K562 (cell line): ENCODE measurements at regions not wholly inside any gene's neighbourhood (a gene's known extent, or its start where the extent isn't known, plus 50 kb on each side); places are given as distances from the start of the nearest gene placed in this dataset.
"Not testable (repeated sequence)": the region's sequence is repeated elsewhere in the genome, so short reads cannot be mapped to it uniquely, and the experiment has no call there.

Experiments used
- ATAC-seq: fragments of 200-7000 bp; cut with Tn5 transposase; 3 replicates; pipeline ENCODE4 v1.9.1; 2020; ENCODE audit warnings: moderate library complexity
- BruUV-seq: library from RNA; stranded (reverse); fragments of 400-500 nt; replicated peaks from 2 replicates; lab custom pipeline; 2021; lab: Mats Ljungman, UMichigan
- CTCF ChIA-PET: fragments of 300-600 bp; formaldehyde crosslinking; extraction: SDS; loops from one replicate; lab custom pipeline; 2021; ENCODE audit warnings: low intra/inter-chr PET ratio; lab: Yijun Ruan, JAX
- POLR2A ChIA-PET: fragments of 300-600, 350-650 bp; sonication (Branson Sonifier 250); formaldehyde crosslinking; extraction: SDS; loops from one replicate; lab custom pipeline; 2021; ENCODE audit warnings: antibody characterized with exemption, inconsistent platforms; lab: Yijun Ruan, JAX
- DNase-seq, 4 experiments: peaks; one replicate each; pipeline versions ENCODE4 v3.0.0 to v3.0.0-alpha.2; 2011 to 2018; ENCODE audit warnings: low spot score in 3 of 4, mixed read lengths in 3 of 4; ENCODE audit errors: extremely low read depth in 1 of 4
- FAIRE-seq: peaks from 2 replicates; lab custom pipeline; 2011; peaks lifted over from hg19 to GRCh38; lab: Jason Lieb, UNC
- H2AFZ ChIP-seq: 2 replicates; pipeline ENCODE4 v1.6.0; 2011; ENCODE audit warnings: low read depth, low read length, control low read depth, inconsistent platforms
- H3K27ac ChIP-seq: fragments of 200-600 bp; 3 replicates; pipeline ENCODE4 v1.8.0; 2011; ENCODE audit warnings: low read depth, mild to moderate bottlenecking, control low read depth, inconsistent platforms, low read length, moderate library complexity, mixed read lengths; ENCODE audit errors: extremely low read depth
- H3K27me3 ChIP-seq, 2 experiments: fragments of 300-600 bp in 1 of 2; 2 replicates in 1 of 2; 3 replicates in 1 of 2; pipeline versions ENCODE4 v1.6.0 to v1.8.0; 2011; ENCODE audit warnings: inconsistent platforms in 2 of 2, low read length in 2 of 2, mild to moderate bottlenecking in 1 of 2, mixed read lengths in 1 of 2, moderate library complexity in 1 of 2; ENCODE audit not compliant: control insufficient read depth in 2 of 2, insufficient read depth in 2 of 2
- H3K36me3 ChIP-seq: fragments of 300-600 bp; 3 replicates; pipeline ENCODE4 v1.8.0; 2011; ENCODE audit warnings: mild to moderate bottlenecking, low read length, inconsistent platforms; ENCODE audit not compliant: control insufficient read depth, insufficient read depth
- H3K4me1 ChIP-seq, 2 experiments: fragments of 200-600 bp in 1 of 2; replicated peaks in 1 of 2; 2 replicates in 1 of 2; 3 replicates in 1 of 2; pipeline versions ENCODE4 v1.5.1 to v1.8.0; 2011; ENCODE audit warnings: inconsistent platforms in 2 of 2, low read length in 2 of 2, mild to moderate bottlenecking in 1 of 2, mixed read lengths in 1 of 2, moderate library complexity in 1 of 2; ENCODE audit not compliant: control insufficient read depth in 2 of 2, insufficient read depth in 2 of 2
- H3K4me2 ChIP-seq: 2 replicates; pipeline ENCODE4 v1.6.1; 2011; ENCODE audit warnings: low read length, control low read depth, inconsistent platforms, mixed read lengths; ENCODE audit not compliant: insufficient read depth
- H3K4me3 ChIP-seq: fragments of 200-600 bp; sonication (generic), shearing (Covaris generic); 2 replicates; pipeline ENCODE4 v1.5.1; 2016; ENCODE audit warnings: control low read depth, inconsistent platforms
- H3K79me2 ChIP-seq: fragments of 200-600 bp; 3 replicates; pipeline ENCODE4 v1.8.0; 2011; ENCODE audit warnings: low read length, inconsistent platforms; ENCODE audit not compliant: control insufficient read depth, insufficient read depth
- H3K9ac ChIP-seq, 2 experiments: 2 replicates each; pipeline versions ENCODE4 v1.6.0 to v1.6.1; 2011; ENCODE audit warnings: low read depth in 2 of 2, low read length in 2 of 2, control low read depth in 1 of 2, inconsistent platforms in 1 of 2, mild to moderate bottlenecking in 1 of 2, mixed read lengths in 1 of 2; ENCODE audit not compliant: insufficient read depth in 1 of 2
- H3K9me1 ChIP-seq: one replicate; pipeline ENCODE4 v1.6.0; 2011; ENCODE audit warnings: inconsistent platforms, mild to moderate bottlenecking, low read length, moderate library complexity; ENCODE audit not compliant: control insufficient read depth, insufficient read depth
- H3K9me3 ChIP-seq: replicated peaks from 2 replicates; pipeline ENCODE4 v1.5.1; 2011; ENCODE audit warnings: low read depth, low read length, inconsistent platforms; ENCODE audit not compliant: control insufficient read depth, insufficient read depth
- H4K20me1 ChIP-seq: replicated peaks from 2 replicates; pipeline ENCODE4 v1.6.1; 2011; ENCODE audit warnings: low read length, inconsistent platforms, mixed read lengths; ENCODE audit not compliant: control insufficient read depth, insufficient read depth
- MTA2 ChIP-seq: fragments of 450-650 bp; IDR thresholded peaks from 2 replicates; pipeline ENCODE4 v1.6.1; 2016; ENCODE audit warnings: low read depth
- TBL1XR1 ChIP-seq, 2 experiments: IDR thresholded peaks; 2 replicates each; pipeline ENCODE4 v1.6.1; 2012; ENCODE audit warnings: improper control_type of control experiment in 2 of 2, low read length in 2 of 2, mild to moderate bottlenecking in 1 of 2
- ZBTB1 ChIP-seq: sonication (generic); formaldehyde crosslinking; IDR thresholded peaks from 2 replicates; pipeline ENCODE4 v1.8.1; 2023; ENCODE audit warnings: missing genetic modification reagents, low read depth, mild to moderate bottlenecking, borderline replicate concordance
- WGBS: fragments of 100-300 bp; shearing (Covaris generic); methylation state at CpG from one replicate; pipeline ENCODE4 v1.1.6; 2016; ENCODE audit warnings: low coverage, mixed read lengths; ENCODE audit not compliant: insufficient coverage; ENCODE audit errors: missing lambda C conversion rate; 5-methylcytosine and 5-hydroxymethylcytosine counted together
- in situ Hi-C: fragments of 300-500 bp; cut with MboI; formaldehyde crosslinking; loops from 4 replicates; pipeline ENCODE4 v1.15.0; 2018; ENCODE audit warnings: inconsistent platforms, mixed read lengths
- intact Hi-C: fragments of 100-400 bp; cut with micrococcal nuclease; formaldehyde crosslinking; loops from 2 replicates; pipeline ENCODE4 v1.14.2; 2022
- TF ChIP-seq, protein P1 (sequence below), 2 experiments: fragments of 450-650 bp; IDR thresholded peaks; 2 replicates each; pipeline ENCODE4 v1.6.1; 2016; ENCODE audit warnings: mild to moderate bottlenecking in 2 of 2, borderline replicate concordance in 1 of 2, low read depth in 1 of 2, moderate library complexity in 1 of 2
- TF ChIP-seq, protein P2 (sequence below), 3 experiments: fragments of 200-800 bp in 1 of 3; sonication (Bioruptor generic) in 1 of 3; sonication (generic) in 1 of 3; formaldehyde crosslinking in 1 of 3; IDR thresholded peaks; 2 replicates each; pipeline versions ENCODE4 v1.6.1 to v1.8.0; 2016 to 2022; ENCODE audit warnings: mild to moderate bottlenecking in 2 of 3, missing compliant biosample characterization in 2 of 3, missing genetic modification characterization in 2 of 3, missing genetic modification reagents in 1 of 3
- TF ChIP-seq, protein P3 (sequence below): fragments of 450-650 bp; IDR thresholded peaks from one replicate; pipeline ENCODE4 v1.6.1; 2018; ENCODE audit warnings: mild to moderate bottlenecking, moderate library complexity; ENCODE audit not compliant: partially characterized antibody
- TF ChIP-seq, protein P4 (sequence below): sonication (generic); formaldehyde crosslinking; IDR thresholded peaks from 2 replicates; pipeline ENCODE4 v1.4.0; 2020; ENCODE audit warnings: mild to moderate bottlenecking, missing genetic modification reagents

DNA sequence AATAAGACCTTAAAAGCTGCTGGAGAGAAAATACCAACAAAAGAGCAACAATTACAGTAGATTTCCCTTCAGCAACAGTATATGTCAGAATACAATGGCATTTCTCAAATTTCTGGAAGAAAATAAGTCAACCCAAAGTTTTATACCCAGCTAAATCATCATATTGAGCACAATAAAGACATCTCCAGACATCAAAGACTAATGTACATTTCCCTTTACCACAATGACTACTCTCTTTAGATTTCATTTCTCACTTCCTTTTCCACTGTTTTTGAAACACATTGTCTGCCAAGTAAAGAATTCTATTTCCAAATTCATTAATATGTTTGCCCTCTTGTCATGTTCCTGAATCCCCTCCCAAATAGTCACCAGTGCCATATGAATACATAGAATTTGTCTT lies 111.4 kb downstream of the POU4F1 start (continued):
- TF ChIP-seq, protein P1, sequence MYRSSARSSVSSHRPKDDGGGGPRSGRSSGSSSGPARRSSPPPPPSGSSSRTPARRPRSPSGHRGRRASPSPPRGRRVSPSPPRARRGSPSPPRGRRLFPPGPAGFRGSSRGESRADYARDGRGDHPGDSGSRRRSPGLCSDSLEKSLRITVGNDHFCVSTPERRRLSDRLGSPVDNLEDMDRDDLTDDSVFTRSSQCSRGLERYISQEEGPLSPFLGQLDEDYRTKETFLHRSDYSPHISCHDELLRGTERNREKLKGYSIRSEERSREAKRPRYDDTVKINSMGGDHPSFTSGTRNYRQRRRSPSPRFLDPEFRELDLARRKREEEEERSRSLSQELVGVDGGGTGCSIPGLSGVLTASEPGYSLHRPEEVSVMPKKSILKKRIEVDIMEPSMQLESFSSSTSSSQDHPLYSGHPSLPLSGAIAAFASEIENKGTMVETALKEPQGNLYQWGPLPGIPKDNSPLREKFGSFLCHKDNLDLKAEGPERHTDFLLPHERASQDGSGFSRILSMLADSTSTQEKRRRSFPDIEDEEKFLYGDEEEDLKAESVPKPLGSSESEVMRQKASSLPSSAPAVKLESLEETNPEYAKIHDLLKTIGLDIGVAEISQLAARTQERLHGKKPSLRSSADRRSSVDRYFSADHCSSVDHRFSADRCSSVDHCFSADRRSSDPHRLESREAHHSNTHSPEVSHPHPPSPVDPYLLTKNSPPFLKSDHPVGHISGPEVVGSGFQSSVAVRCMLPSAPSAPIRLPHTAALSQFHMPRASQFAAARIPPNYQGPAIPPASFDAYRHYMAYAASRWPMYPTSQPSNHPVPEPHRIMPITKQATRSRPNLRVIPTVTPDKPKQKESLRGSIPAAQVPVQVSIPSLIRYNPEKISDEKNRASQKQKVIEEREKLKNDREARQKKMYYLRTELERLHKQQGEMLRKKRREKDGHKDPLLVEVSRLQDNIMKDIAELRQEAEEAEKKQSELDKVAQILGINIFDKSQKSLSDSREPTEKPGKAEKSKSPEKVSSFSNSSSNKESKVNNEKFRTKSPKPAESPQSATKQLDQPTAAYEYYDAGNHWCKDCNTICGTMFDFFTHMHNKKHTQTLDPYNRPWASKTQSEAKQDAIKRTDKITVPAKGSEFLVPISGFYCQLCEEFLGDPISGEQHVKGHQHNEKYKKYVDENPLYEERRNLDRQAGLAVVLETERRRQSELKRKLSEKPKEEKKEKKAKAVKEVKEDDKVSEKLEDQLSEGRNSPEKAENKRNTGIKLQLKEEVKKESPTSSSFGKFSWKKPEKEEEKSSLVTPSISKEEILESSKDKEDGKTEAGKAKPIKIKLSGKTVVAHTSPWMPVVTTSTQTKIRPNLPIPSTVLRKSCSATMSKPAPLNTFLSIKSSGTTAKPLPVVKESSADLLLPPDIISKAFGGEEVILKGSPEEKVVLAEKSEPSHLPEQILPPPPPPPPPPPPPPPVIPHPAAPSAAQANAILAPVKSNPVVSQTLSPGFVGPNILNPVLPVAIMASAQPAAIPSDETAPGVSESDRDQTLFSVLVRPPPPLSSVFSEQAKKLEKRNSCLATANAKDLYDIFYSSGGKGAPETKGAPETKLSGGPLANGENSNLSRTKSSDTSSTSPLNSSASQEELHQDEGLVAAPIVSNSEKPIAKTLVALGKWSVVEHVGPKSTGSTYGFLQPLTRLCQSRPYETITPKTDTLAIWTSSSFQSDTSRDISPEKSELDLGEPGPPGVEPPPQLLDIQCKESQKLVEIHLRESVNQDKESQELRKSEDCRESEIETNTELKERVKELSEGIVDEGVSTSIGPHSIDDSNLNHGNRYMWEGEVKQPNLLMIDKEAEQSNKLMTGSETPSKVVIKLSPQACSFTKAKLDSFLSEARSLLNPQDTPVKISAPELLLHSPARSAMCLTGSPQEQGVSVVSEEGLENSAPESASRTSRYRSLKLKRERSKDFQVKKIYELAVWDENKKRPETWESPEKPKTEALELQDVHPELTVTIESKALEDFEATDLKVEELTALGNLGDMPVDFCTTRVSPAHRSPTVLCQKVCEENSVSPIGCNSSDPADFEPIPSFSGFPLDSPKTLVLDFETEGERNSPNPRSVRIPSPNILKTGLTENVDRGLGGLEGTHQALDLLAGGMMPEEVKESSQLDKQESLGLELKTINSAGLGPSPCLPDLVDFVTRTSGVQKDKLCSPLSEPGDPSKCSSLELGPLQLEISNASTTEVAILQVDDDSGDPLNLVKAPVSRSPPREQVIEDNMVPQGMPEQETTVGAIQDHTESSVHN (IDR thresholded peaks at IDR 0.05; ENCODE audit: borderline replicate concordance in 1 of 2, low read depth in 1 of 2), result no peak
- TF ChIP-seq ZBTB1 (CRISPR knock-in tag) (no peak), TBL1XR1 (IDR thresholded peaks at IDR 0.05; ENCODE audit: low read length in 2 of 2) (no peak), MTA2 (no peak)
- TF ChIP-seq, protein P2, sequence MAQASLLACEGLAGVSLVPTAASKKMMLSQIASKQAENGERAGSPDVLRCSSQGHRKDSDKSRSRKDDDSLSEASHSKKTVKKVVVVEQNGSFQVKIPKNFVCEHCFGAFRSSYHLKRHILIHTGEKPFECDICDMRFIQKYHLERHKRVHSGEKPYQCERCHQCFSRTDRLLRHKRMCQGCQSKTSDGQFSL (CRISPR knock-in tag; IDR thresholded peaks at IDR 0.05), result no peak
- TF ChIP-seq, protein P2 (tag; IDR thresholded peaks at IDR 0.05), result no peak
- TF ChIP-seq, protein P3, sequence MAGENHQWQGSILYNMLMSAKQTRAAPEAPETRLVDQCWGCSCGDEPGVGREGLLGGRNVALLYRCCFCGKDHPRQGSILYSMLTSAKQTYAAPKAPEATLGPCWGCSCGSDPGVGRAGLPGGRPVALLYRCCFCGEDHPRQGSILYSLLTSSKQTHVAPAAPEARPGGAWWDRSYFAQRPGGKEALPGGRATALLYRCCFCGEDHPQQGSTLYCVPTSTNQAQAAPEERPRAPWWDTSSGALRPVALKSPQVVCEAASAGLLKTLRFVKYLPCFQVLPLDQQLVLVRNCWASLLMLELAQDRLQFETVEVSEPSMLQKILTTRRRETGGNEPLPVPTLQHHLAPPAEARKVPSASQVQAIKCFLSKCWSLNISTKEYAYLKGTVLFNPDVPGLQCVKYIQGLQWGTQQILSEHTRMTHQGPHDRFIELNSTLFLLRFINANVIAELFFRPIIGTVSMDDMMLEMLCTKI, result no peak
- TF ChIP-seq, protein P4, sequence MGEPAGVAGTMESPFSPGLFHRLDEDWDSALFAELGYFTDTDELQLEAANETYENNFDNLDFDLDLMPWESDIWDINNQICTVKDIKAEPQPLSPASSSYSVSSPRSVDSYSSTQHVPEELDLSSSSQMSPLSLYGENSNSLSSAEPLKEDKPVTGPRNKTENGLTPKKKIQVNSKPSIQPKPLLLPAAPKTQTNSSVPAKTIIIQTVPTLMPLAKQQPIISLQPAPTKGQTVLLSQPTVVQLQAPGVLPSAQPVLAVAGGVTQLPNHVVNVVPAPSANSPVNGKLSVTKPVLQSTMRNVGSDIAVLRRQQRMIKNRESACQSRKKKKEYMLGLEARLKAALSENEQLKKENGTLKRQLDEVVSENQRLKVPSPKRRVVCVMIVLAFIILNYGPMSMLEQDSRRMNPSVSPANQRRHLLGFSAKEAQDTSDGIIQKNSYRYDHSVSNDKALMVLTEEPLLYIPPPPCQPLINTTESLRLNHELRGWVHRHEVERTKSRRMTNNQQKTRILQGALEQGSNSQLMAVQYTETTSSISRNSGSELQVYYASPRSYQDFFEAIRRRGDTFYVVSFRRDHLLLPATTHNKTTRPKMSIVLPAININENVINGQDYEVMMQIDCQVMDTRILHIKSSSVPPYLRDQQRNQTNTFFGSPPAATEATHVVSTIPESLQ, result no peak
- TF ChIP-seq, all 486 proteins: peak for 0

DNA sequence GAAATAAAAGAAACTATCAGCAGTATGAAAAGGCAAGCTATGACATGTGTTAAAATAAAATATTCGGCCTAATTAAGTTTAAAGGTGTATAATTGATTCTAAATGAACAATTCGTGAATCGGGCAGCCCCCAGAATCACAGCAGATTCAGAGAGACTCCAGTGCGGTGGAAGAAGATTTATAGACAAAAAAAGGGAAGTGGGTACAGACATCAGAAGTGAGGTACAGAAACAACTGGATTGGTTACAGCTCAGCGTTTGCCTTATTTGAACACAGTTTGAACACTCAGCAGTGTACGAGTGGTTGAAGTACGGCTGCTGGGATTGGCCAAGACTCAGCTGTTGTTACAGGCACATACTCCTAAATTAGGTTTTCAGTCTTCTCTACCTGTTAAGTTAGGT lies 113.1 kb downstream of the POU4F1 start:
- ATAC-seq, H3K4me1 ChIP-seq, H3K79me2 ChIP-seq, POLR2A ChIA-PET, in situ Hi-C loops, DNase-seq, intact Hi-C loops, H3K27ac ChIP-seq, H3K9ac ChIP-seq, H3K4me2 ChIP-seq, H3K4me3 ChIP-seq, H4K20me1 ChIP-seq, H3K9me1 ChIP-seq, H3K9me3 ChIP-seq, BruUV-seq, CTCF ChIA-PET, H3K36me3 ChIP-seq, H2AFZ ChIP-seq, FAIRE-seq, H3K27me3 ChIP-seq: not testable (repeated sequence)
- 3% methylated on average over 7 of the region's 7 CpGs for WGBS
